HG03095 (cell line): ENCODE measurements at regions not wholly inside any gene's neighbourhood (a gene's known extent, or its start where the extent isn't known, plus 50 kb on each side); places are given as distances from the start of the nearest gene placed in this dataset.
"Not testable (repeated sequence)": the region's sequence is repeated elsewhere in the genome, so short reads cannot be mapped to it uniquely, and the experiment has no call there.

Experiments used
- ATAC-seq: cut with Tn5 transposase; IDR thresholded peaks from one replicate; pipeline ENCODE4 v1.9.1; 2021; ENCODE audit warnings: moderate library complexity; ENCODE audit not compliant: unreplicated experiment

GRCh38 chr14:105923520-105924191 is 397.3 kb downstream of the TMEM121 start:
- not testable (repeated sequence) for ATAC-seq

GRCh38 chr14:105924951-105925591 is 398.7 kb downstream of the TMEM121 start:
- no peak for ATAC-seq

GRCh38 chr14:105925615-105926372 is 399.4 kb downstream of the TMEM121 start:
- ATAC-seq: no peak

- no peak for ATAC-seq
Observed at GRCh38 chr14:105926373-105927095, 400.2 kb downstream of the TMEM121 start.

GRCh38 chr14:105927096-105928060 is 401.0 kb downstream of the TMEM121 start:
- ATAC-seq: no peak

GRCh38 chr14:105928171-105929111 is 402.1 kb downstream of the TMEM121 start:
- ATAC-seq: not testable (repeated sequence)

GRCh38 chr14:105929327-105930081 is 403.1 kb downstream of the TMEM121 start:
- ATAC-seq: no peak

GRCh38 chr14:105930572-105930971 is 404.2 kb downstream of the TMEM121 start:
- no peak for ATAC-seq

- ATAC-seq: no peak
Observed at GRCh38 chr14:105931808-105932483, 405.6 kb downstream of the TMEM121 start.

- ATAC-seq: no peak
Observed at GRCh38 chr14:105933238-105933637, 406.9 kb downstream of the TMEM121 start.

GRCh38 chr14:105935384-105935783 is 409.0 kb downstream of the TMEM121 start:
- no peak for ATAC-seq

GRCh38 chr14:105937253-105938054 is 411.1 kb downstream of the TMEM121 start:
- ATAC-seq: no peak

GRCh38 chr14:105938055-105938863 is 411.9 kb downstream of the TMEM121 start:
- no peak for ATAC-seq

- no peak for ATAC-seq
Observed at GRCh38 chr14:105938959-105939358, 412.6 kb downstream of the TMEM121 start.

GRCh38 chr14:105939810-105940508 is 413.6 kb downstream of the TMEM121 start:
- no peak for ATAC-seq
